Neural progenitor cell (in vitro differentiated cells): ENCODE measurements at regions not wholly inside any gene's neighbourhood (a gene's known extent, or its start where the extent isn't known, plus 50 kb on each side); places are given as distances from the start of the nearest gene placed in this dataset.
"Not testable (repeated sequence)": the region's sequence is repeated elsewhere in the genome, so short reads cannot be mapped to it uniquely, and the experiment has no call there.

Experiments
- EZH2 ChIP-seq: fragments of 200-600 bp; sonication (generic); IDR thresholded peaks from 2 replicates; pipeline ENCODE4 v1.6.1; 2017; ENCODE audit warnings: antibody characterized with exemption, mild to moderate bottlenecking, moderate library complexity
- EZH2phosphoT487 ChIP-seq: fragments of 200-600 bp; sonication (generic); IDR thresholded peaks from 2 replicates; pipeline ENCODE4 v1.6.1; 2017; ENCODE audit warnings: antibody characterized with exemption
- TF ChIP-seq, protein P1 (sequence below): fragments of 200-600 bp; sonication (generic); IDR thresholded peaks from 2 replicates; pipeline ENCODE4 v1.5.1; 2017; ENCODE audit warnings: antibody characterized with exemption, mild to moderate bottlenecking

DNA sequence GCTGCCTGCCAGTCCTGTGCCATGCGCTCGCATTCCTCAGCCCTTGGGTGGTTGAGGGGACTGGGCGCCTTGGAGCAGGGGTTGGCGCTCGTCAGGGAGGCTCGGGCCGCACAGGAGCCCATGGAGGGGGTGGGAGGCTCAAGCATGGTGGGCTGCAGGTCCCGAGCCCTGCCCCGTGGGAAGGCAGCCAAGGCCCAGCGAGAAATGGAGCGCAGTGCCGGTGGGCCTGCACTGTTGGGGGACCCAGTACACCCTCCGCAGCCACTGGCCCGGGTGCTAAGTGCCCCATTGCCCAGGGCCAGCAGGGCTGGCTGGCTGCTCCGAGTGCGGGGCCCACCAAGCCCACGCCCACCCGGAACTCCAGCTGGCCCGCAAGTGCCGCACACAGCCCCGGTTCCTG lies 390.8 kb upstream of the ANKRD30A start:
- TF ChIP-seq, protein P1, sequence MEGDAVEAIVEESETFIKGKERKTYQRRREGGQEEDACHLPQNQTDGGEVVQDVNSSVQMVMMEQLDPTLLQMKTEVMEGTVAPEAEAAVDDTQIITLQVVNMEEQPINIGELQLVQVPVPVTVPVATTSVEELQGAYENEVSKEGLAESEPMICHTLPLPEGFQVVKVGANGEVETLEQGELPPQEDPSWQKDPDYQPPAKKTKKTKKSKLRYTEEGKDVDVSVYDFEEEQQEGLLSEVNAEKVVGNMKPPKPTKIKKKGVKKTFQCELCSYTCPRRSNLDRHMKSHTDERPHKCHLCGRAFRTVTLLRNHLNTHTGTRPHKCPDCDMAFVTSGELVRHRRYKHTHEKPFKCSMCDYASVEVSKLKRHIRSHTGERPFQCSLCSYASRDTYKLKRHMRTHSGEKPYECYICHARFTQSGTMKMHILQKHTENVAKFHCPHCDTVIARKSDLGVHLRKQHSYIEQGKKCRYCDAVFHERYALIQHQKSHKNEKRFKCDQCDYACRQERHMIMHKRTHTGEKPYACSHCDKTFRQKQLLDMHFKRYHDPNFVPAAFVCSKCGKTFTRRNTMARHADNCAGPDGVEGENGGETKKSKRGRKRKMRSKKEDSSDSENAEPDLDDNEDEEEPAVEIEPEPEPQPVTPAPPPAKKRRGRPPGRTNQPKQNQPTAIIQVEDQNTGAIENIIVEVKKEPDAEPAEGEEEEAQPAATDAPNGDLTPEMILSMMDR, result not testable (repeated sequence)
- not testable (repeated sequence) for TF ChIP-seq EZH2, EZH2phosphoT487
